HepG2 (cell line): ENCODE measurements at regions not wholly inside any gene's neighbourhood (a gene's known extent, or its start where the extent isn't known, plus 50 kb on each side); places are given as distances from the start of the nearest gene placed in this dataset.

Experiments
- ATAC-seq: fragments of 200-7000 bp; cut with Tn5 transposase; 3 replicates; pipeline ENCODE4 v1.9.1; 2020; ENCODE audit warnings: mild to moderate bottlenecking, moderate library complexity
- BruUV-seq: library from RNA; stranded (reverse); fragments of 400-500 nt; replicated peaks from 2 replicates; lab custom pipeline; 2021; lab: Mats Ljungman, UMichigan
- CTCF ChIA-PET: fragments of 300-600 bp; formaldehyde crosslinking; extraction: SDS; loops from one replicate; lab custom pipeline; 2021; ENCODE audit warnings: low total read pairs, inconsistent platforms, low intra/inter-chr PET ratio; lab: Yijun Ruan, JAX
- POLR2A ChIA-PET: fragments of 350-600 bp; sonication (Branson Sonifier 250); formaldehyde crosslinking; loops from one replicate; lab custom pipeline; 2020; ENCODE audit warnings: antibody characterized with exemption, inconsistent platforms; lab: Yijun Ruan, JAX
- DNase-seq: peaks from one replicate; pipeline ENCODE4 v3.0.0-alpha.2; 2015; ENCODE audit warnings: low spot score
- FAIRE-seq: peaks from 3 replicates; lab custom pipeline; 2011; peaks lifted over from hg19 to GRCh38; lab: Jason Lieb, UNC
- H2AFZ ChIP-seq: one replicate; pipeline ENCODE4 v1.6.1; 2011; ENCODE audit warnings: low read length, inconsistent platforms
- H3K27ac ChIP-seq: fragments of 300-600 bp; 3 replicates; pipeline ENCODE4 v1.8.0; 2011; ENCODE audit warnings: mixed run types, mild to moderate bottlenecking, mixed read lengths, low read length, inconsistent platforms; ENCODE audit not compliant: insufficient read depth; ENCODE audit errors: extremely low read length
- H3K27me3 ChIP-seq, 2 experiments: fragments of 200-600 bp in 1 of 2; 2 replicates in 1 of 2; 3 replicates in 1 of 2; pipeline versions ENCODE4 v1.6.0 to v1.8.0; 2011; ENCODE audit warnings: low read length in 2 of 2, mild to moderate bottlenecking in 2 of 2, moderate library complexity in 2 of 2, inconsistent platforms in 1 of 2; ENCODE audit not compliant: insufficient read depth in 2 of 2, control insufficient read depth in 1 of 2
- H3K36me3 ChIP-seq, 2 experiments: fragments of 200-600 bp in 1 of 2; replicated peaks in 1 of 2; 2 replicates in 1 of 2; 3 replicates in 1 of 2; pipeline versions ENCODE4 v1.5.1 to v1.8.0; 2011; ENCODE audit warnings: low read length in 2 of 2, inconsistent platforms in 1 of 2; ENCODE audit not compliant: insufficient read depth in 2 of 2, control insufficient read depth in 1 of 2
- H3K4me1 ChIP-seq: 2 replicates; pipeline ENCODE4 v1.5.1; 2012; ENCODE audit warnings: low read length, inconsistent platforms; ENCODE audit not compliant: insufficient read depth
- H3K4me2 ChIP-seq: 2 replicates; pipeline ENCODE4 v1.6.0; 2011; ENCODE audit warnings: low read depth, low read length, inconsistent platforms
- H3K4me3 ChIP-seq, 3 experiments: fragments of 200-600 bp in 1 of 3; sonication (generic), shearing (Covaris generic) in 1 of 3; replicated peaks in 1 of 3; 2 replicates each; pipeline ENCODE4 v1.5.1; 2011 to 2016; ENCODE audit warnings: low read length in 3 of 3, inconsistent platforms in 2 of 3, low read depth in 2 of 3, mild to moderate bottlenecking in 2 of 3, control low read depth in 1 of 3, mixed read lengths in 1 of 3; ENCODE audit not compliant: insufficient read depth in 1 of 3
- H3K79me2 ChIP-seq: one replicate; pipeline ENCODE4 v1.6.1; 2011; ENCODE audit warnings: low read length, inconsistent platforms; ENCODE audit not compliant: insufficient read depth
- H3K9ac ChIP-seq: 2 replicates; pipeline ENCODE4 v1.6.0; 2011; ENCODE audit warnings: mild to moderate bottlenecking, low read depth, low read length, inconsistent platforms; ENCODE audit not compliant: insufficient read depth
- H3K9me3 ChIP-seq: 2 replicates; pipeline ENCODE4 v1.5.1; 2012; ENCODE audit warnings: mild to moderate bottlenecking, low read length
- H4K20me1 ChIP-seq: 2 replicates; pipeline ENCODE4 v1.6.0; 2011; ENCODE audit warnings: inconsistent platforms, mild to moderate bottlenecking, low read length, moderate library complexity; ENCODE audit not compliant: insufficient read depth
- HMGA1 ChIP-seq: sonication (generic); formaldehyde crosslinking; conservative IDR thresholded peaks from 2 replicates; pipeline ENCODE4 v1.4.0; 2020; ENCODE audit warnings: missing genetic modification reagents
- KLF9 ChIP-seq: IDR thresholded peaks from 2 replicates; pipeline ENCODE4 v1.6.1; 2016; ENCODE audit warnings: low read depth
- MIXL1 ChIP-seq: IDR thresholded peaks from 2 replicates; pipeline ENCODE4 v1.6.1; 2016
- MTF2 ChIP-seq: sonication (generic); formaldehyde crosslinking; IDR thresholded peaks from 2 replicates; pipeline ENCODE4 v1.5.0; 2020; ENCODE audit warnings: missing genetic modification reagents, borderline replicate concordance
- NFATC3 ChIP-seq: sonication (generic); formaldehyde crosslinking; IDR thresholded peaks from 2 replicates; pipeline ENCODE4 v1.5.1; 2020; ENCODE audit warnings: mild to moderate bottlenecking, missing genetic modification reagents
- NFE2L1 ChIP-seq: sonication (generic); formaldehyde crosslinking; IDR thresholded peaks from 2 replicates; pipeline ENCODE4 v1.4.0; 2020; ENCODE audit warnings: missing genetic modification reagents, mild to moderate bottlenecking, borderline replicate concordance
- NR2F6 ChIP-seq, 2 experiments: IDR thresholded peaks; 2 replicates each; pipeline ENCODE4 v1.6.1; 2016; ENCODE audit warnings: antibody characterized with exemption in 1 of 2, mild to moderate bottlenecking in 1 of 2
- PTBP1 ChIP-seq: fragments of 200-400 bp; formaldehyde crosslinking; IDR thresholded peaks from 2 replicates; pipeline ENCODE4 v1.6.1; 2018; ENCODE audit warnings: low read length, low read depth; ENCODE audit not compliant: poor library complexity, severe bottlenecking
- RBAK ChIP-seq: sonication (generic); formaldehyde crosslinking; IDR thresholded peaks from 2 replicates; pipeline ENCODE4 v1.5.1; 2020; ENCODE audit warnings: mild to moderate bottlenecking, missing genetic modification reagents
- SAP130 ChIP-seq: IDR thresholded peaks from 2 replicates; pipeline ENCODE4 v1.6.1; 2016; ENCODE audit warnings: low read depth
- ZFP36 ChIP-seq: fragments of 150-350 bp; IDR thresholded peaks from 2 replicates; pipeline ENCODE4 v1.6.1; 2018; ENCODE audit warnings: borderline replicate concordance, low read length, low read depth; ENCODE audit not compliant: partially characterized antibody
- ZFP36L1 ChIP-seq: sonication (generic); formaldehyde crosslinking; IDR thresholded peaks from 2 replicates; pipeline ENCODE4 v1.8.0; 2022; ENCODE audit warnings: mild to moderate bottlenecking, missing genetic modification reagents, moderate library complexity
- ZNF256 ChIP-seq: sonication (generic); formaldehyde crosslinking; conservative IDR thresholded peaks from 2 replicates; pipeline ENCODE4 v1.4.0; 2020; ENCODE audit warnings: missing genetic modification reagents
- ZNF337 ChIP-seq: sonication (generic); formaldehyde crosslinking; IDR thresholded peaks from 2 replicates; pipeline ENCODE4 v1.5.1; 2020; ENCODE audit warnings: missing genetic modification reagents, low read depth, mild to moderate bottlenecking, borderline replicate concordance
- ZNF468 ChIP-seq: sonication (generic); formaldehyde crosslinking; IDR thresholded peaks from 2 replicates; pipeline ENCODE4 v1.8.0; 2022; ENCODE audit warnings: mild to moderate bottlenecking, moderate library complexity, missing genetic modification reagents
- ZNF777 ChIP-seq: sonication (generic); formaldehyde crosslinking; IDR thresholded peaks from 2 replicates; pipeline ENCODE4 v1.4.0; 2020; ENCODE audit warnings: missing genetic modification reagents
- WGBS: methylation state at CpG from one replicate; pipeline ENCODE4 v1.1.6; 2017; ENCODE audit warnings: low lambda C conversion rate; 5-methylcytosine and 5-hydroxymethylcytosine counted together
- in situ Hi-C: cut with HindIII; loops from 2 replicates; pipeline ENCODE4 v1.10.0; 2017; ENCODE audit warnings: low pct_unique_long_range_greater_than_20kb; ENCODE audit not compliant: extremely low pct_ligation_motif_present
- intact Hi-C: fragments of 100-400 bp; cut with micrococcal nuclease; formaldehyde crosslinking; loops from one replicate; pipeline ENCODE4 v1.10.0; 2022; ENCODE audit not compliant: unreplicated experiment
- TF ChIP-seq, protein P1 (sequence below): sonication (generic); formaldehyde crosslinking; IDR thresholded peaks from 2 replicates; pipeline ENCODE4 v1.8.0; 2022; ENCODE audit warnings: missing genetic modification reagents, low read depth, mild to moderate bottlenecking, borderline replicate concordance

DNA sequence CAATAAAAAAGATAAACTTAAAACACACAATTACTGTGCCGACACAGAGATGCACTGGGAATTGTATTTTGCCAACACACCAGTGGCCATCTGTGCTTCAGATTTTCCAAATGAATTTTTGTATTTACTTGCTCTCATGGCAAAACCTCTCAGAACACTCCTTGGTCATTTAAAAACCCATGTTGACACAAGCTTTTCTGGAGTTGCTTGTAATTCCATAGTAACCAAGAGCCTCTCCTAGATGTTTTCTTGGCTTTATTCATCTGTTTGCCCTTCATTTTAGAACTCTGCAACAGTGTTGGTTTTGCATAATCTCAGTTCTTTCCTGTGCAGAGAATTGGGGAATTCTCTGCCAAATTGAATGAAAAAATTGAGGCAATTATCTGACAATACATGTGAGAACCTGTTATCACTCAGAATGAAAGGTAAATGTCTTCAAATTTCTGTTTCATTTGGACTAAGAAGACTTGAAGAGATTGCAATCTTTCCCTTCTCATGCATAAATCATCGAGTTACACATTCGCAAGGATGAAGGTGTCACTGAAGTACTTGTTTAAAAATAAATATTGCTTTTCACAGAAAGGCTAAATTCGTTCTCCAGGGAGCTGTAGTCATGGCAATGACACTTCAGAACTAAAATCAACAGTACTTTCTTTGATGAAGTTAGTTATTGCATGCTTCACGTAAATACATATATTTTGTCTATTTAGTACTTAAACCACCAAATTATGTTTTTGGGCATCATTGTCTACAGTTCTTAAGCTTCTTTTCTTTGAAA is 301.8 kb upstream of the CTSO start:
- Histone ChIP-seq H3K4me1 (no peaks in the 10 kb centered on the region), H3K4me2 (no peak overlapping the region), H3K4me3 (no peak overlapping the region), H3K36me3 (no peaks in the 10 kb centered on the region), H2AFZ (no peak overlapping the region), H3K79me2 (no peaks in the 10 kb centered on the region), H3K27me3 (no peaks in the 10 kb centered on the region), H3K9ac (no peak overlapping the region), H4K20me1 (no peaks in the 10 kb centered on the region), H3K27ac (no peak overlapping the region), H3K9me3 (no peaks in the 10 kb centered on the region)
- 8% methylated on average over 5 of the region's 5 CpGs for WGBS
- no peak for FAIRE-seq
- ChIA-PET POLR2A (no interaction called here), CTCF (no interaction called here)
- TF ChIP-seq ZFP36L1 (CRISPR knock-in tag) = no peak
- TF ChIP-seq RBAK (CRISPR knock-in tag) = no peak
- TF ChIP-seq HMGA1 (CRISPR knock-in tag) = no peak
- no peak for TF ChIP-seq PTBP1
- TF ChIP-seq NFE2L1 = no peak
- no peak for TF ChIP-seq NR2F6 (IDR thresholded peaks at IDR 0.05)
- no peak for TF ChIP-seq NR2F6 (CRISPR knock-in tag; IDR thresholded peaks at IDR 0.05)
- no peak for TF ChIP-seq MIXL1 (CRISPR knock-in tag)
- TF ChIP-seq, protein P1, sequence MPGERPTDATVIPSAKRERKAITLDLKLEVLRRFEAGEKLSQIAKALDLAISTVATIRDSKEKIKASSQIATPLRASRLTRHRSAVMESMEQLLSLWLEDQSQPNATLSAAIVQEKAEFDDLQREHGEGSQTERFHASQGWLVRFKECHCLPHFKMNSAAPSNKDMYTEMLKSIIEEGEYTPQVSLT (CRISPR knock-in tag) = no peak
- no peak for TF ChIP-seq NFATC3 (CRISPR knock-in tag)
- no peak for TF ChIP-seq ZNF777 (CRISPR knock-in tag)
- no peak for TF ChIP-seq MTF2 (CRISPR knock-in tag)
- TF ChIP-seq KLF9 = no peak
- no peak for TF ChIP-seq ZNF337
- no peak for TF ChIP-seq ZFP36
- no peak for TF ChIP-seq SAP130 (CRISPR knock-in tag)
- no peak for TF ChIP-seq ZNF468 (CRISPR knock-in tag)
- TF ChIP-seq ZNF256 = no peak
- no TSS peak for BruUV-seq
- in situ Hi-C loops (no loop called here), intact Hi-C loops (no loop called here)
- DNase-seq = no peak
- ATAC-seq = no peak
